Tibial artery (tissue), 4 donors: ENCODE measurements at regions not wholly inside any gene's neighbourhood (a gene's known extent, or its start where the extent isn't known, plus 50 kb on each side); places are given as distances from the start of the nearest gene placed in this dataset.

Experiments
- DNase-seq, 2 donors: peaks; one replicate each; pipeline ENCODE4 v3.0.0-alpha.2; 2019
- H3K27ac ChIP-seq, 2 donors: fragments of 200-600 bp; sonication (generic) in 1 of 2; 1 replicate in 1 of 2; 2 replicates in 1 of 2; pipeline ENCODE4 v1.5.1; 2018 to 2019; ENCODE audit warnings: mild to moderate bottlenecking in 1 of 2
- H3K27me3 ChIP-seq, 2 donors: fragments of 200-600 bp; sonication (generic) in 1 of 2; one replicate each; pipeline versions ENCODE4 v1.5.1 to v1.6.0; 2016 to 2019
- H3K36me3 ChIP-seq, 3 donors: fragments of 200-600 bp; sonication (generic) in 2 of 3; one replicate each; pipeline ENCODE4 v1.5.1; 2016 to 2019; ENCODE audit warnings: mild to moderate bottlenecking in 2 of 3
- H3K4me1 ChIP-seq, 4 donors: fragments of 200-600 bp; sonication (generic) in 2 of 4; 1 replicate in 3 of 4; 2 replicates in 1 of 4; pipeline ENCODE4 v1.5.1; 2016 to 2019
- H3K4me3 ChIP-seq, 2 donors: fragments of 200-600 bp; sonication (generic) in 1 of 2; 1 replicate in 1 of 2; 2 replicates in 1 of 2; pipeline ENCODE4 v1.5.1; 2018 to 2019; ENCODE audit warnings: mild to moderate bottlenecking in 2 of 2
- H3K9me3 ChIP-seq, 3 donors: fragments of 200-600 bp; sonication (generic) in 1 of 3; one replicate each; pipeline ENCODE4 v1.5.1; 2016 to 2019
- intact Hi-C: fragments of 100-400 bp; cut with DNase I; formaldehyde crosslinking; loops from one replicate; pipeline ENCODE4 v1.15.0; 2023; ENCODE audit warnings: low total_unique reads
- TF ChIP-seq, protein P1 (sequence below), 2 experiments: fragments of 200-600 bp in 1 of 2; fragments of 450-650 bp in 1 of 2; IDR thresholded peaks; one replicate each; pipeline ENCODE4 v1.5.1; 2017 to 2019; ENCODE audit warnings: antibody characterized with exemption in 2 of 2, mild to moderate bottlenecking in 1 of 2, moderate library complexity in 1 of 2

GRCh38 chr1:83131692-83131955 lies 867.3 kb downstream of the TTLL7 start:
- H3K27me3 ChIP-seq, result no peaks in the 10 kb centered on the region
- H3K27ac ChIP-seq, result no peak overlapping the region
- TF ChIP-seq, protein P1, sequence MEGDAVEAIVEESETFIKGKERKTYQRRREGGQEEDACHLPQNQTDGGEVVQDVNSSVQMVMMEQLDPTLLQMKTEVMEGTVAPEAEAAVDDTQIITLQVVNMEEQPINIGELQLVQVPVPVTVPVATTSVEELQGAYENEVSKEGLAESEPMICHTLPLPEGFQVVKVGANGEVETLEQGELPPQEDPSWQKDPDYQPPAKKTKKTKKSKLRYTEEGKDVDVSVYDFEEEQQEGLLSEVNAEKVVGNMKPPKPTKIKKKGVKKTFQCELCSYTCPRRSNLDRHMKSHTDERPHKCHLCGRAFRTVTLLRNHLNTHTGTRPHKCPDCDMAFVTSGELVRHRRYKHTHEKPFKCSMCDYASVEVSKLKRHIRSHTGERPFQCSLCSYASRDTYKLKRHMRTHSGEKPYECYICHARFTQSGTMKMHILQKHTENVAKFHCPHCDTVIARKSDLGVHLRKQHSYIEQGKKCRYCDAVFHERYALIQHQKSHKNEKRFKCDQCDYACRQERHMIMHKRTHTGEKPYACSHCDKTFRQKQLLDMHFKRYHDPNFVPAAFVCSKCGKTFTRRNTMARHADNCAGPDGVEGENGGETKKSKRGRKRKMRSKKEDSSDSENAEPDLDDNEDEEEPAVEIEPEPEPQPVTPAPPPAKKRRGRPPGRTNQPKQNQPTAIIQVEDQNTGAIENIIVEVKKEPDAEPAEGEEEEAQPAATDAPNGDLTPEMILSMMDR (IDR thresholded peaks at IDR 0.05), result no peak
- intact Hi-C loops, result no loop called here
- no peak for DNase-seq
- no peak overlapping the region for H3K4me3 ChIP-seq
- H3K9me3 ChIP-seq, result no peaks in the 10 kb centered on the region
- no peaks in the 10 kb centered on the region for H3K36me3 ChIP-seq
- no peaks in the 10 kb centered on the region for H3K4me1 ChIP-seq

DNA sequence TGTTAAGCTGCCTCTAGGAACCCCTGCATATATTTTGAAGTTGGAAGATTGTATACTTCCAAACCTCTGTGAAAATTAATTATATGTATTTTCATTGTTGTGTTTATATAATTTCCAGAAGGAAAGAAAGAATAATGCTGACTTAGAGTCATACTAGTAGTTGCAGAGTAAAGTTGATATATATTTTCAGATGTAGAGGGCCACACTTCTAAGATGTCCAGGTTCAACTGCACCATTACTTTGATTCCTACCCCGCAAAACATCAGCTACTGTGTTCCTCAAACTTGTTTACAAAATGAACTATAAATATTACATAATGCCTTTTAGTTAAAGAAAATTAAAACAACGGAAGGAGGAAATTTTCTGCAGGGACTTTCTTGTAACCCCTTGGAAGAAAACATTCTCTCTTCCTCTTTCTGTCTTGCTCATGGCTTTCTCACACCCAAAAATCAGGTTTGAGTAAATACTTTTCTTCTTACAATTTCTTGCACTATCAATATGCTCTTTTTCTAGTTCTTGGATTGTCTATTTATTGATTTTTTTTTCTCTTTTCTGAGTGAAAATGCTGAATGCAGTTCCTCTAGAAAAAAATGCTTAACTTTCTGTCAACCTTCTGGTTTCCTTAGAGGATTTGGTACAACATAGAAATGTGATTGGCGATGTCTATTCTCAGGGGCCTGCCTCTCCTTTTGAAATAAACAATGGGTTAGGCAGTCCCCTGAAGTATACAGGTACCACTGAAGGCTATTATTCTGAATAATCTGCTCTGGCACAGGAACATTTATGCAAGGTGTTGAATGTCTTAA lies 867.8 kb downstream of the TTLL7 start:
- no peak for DNase-seq
- Histone ChIP-seq H3K27me3 (no peaks in the 10 kb centered on the region), H3K4me1 (no peaks in the 10 kb centered on the region), H3K9me3 (no peaks in the 10 kb centered on the region), H3K27ac (no peak overlapping the region), H3K36me3 (no peaks in the 10 kb centered on the region), H3K4me3 (no peak overlapping the region)
- TF ChIP-seq, protein P1 (IDR thresholded peaks at IDR 0.05), result no peak
- intact Hi-C loops, result no loop called here

GRCh38 chr1:83129107-83129506 lies 869.8 kb downstream of the TTLL7 start:
- H3K27me3 ChIP-seq, result no peaks in the 10 kb centered on the region

GRCh38 chr1:83125456-83125855 lies 873.5 kb downstream of the TTLL7 start:
- TF ChIP-seq, protein P1 (IDR thresholded peaks at IDR 0.05), result no peak
- no peaks in the 10 kb centered on the region for H3K36me3 ChIP-seq
- DNase-seq, result no peak
- no peaks in the 10 kb centered on the region for H3K9me3 ChIP-seq
- no peak overlapping the region for H3K4me3 ChIP-seq
- no peaks in the 10 kb centered on the region for H3K4me1 ChIP-seq
- no peaks in the 10 kb centered on the region for H3K27me3 ChIP-seq
- H3K27ac ChIP-seq, result no peak overlapping the region
- intact Hi-C loops, result no loop called here

More at GRCh38 chr1:83129107-83129506, 869.8 kb downstream of the TTLL7 start:
- no peaks in the 10 kb centered on the region for H3K4me1 ChIP-seq
- no peaks in the 10 kb centered on the region for H3K36me3 ChIP-seq
- no peak overlapping the region for H3K4me3 ChIP-seq
- H3K9me3 ChIP-seq, result no peaks in the 10 kb centered on the region
- intact Hi-C loops, result no loop called here
- no peak overlapping the region for H3K27ac ChIP-seq
- DNase-seq, result no peak
- TF ChIP-seq, protein P1 (IDR thresholded peaks at IDR 0.05), result no peak

DNA sequence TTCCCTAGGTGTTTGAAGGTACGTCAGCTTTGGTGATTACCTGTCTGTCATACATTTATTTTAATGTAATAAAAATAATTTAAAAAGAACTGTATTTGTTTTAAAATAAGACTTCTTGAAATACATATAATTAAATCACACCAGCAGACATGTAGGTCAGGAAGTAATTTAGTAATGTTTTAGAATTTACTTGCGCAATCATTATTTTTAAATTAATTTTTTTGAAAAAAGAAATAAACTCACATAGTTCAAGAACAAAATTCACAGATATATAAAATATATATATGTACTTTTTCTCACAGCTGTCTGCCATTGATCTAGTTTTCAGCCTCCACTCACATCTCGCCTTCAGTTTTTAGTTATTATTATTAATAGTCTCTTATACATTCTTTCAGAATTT lies 875.9 kb downstream of the TTLL7 start:
- intact Hi-C loops, result no loop called here
- Histone ChIP-seq H3K9me3 (no peaks in the 10 kb centered on the region), H3K27ac (no peak overlapping the region), H3K27me3 (no peaks in the 10 kb centered on the region), H3K4me3 (no peak overlapping the region), H3K36me3 (no peaks in the 10 kb centered on the region), H3K4me1 (no peaks in the 10 kb centered on the region)
- no peak for DNase-seq
- TF ChIP-seq, protein P1 (IDR thresholded peaks at IDR 0.05), result no peak
